Cardiac muscle cell (in vitro differentiated cells and primary cell): ENCODE measurements at regions not wholly inside any gene's neighbourhood (a gene's known extent, or its start where the extent isn't known, plus 50 kb on each side); places are given as distances from the start of the nearest gene placed in this dataset.

Source experiments
- DNase-seq, 2 donors: peaks; one replicate each; pipeline versions ENCODE4 v3.0.0 to v3.0.0-alpha.2; 2010 to 2017; ENCODE audit warnings: low read depth in 1 of 2, low spot score in 1 of 2
- H3K27ac ChIP-seq: fragments of 200-600 bp; sonication (generic); 2 replicates; pipeline ENCODE4 v1.5.1; 2016
- H3K27me3 ChIP-seq: fragments of 200-600 bp; sonication (generic); 2 replicates; pipeline ENCODE4 v1.6.0; 2016; ENCODE audit warnings: control low read depth
- H3K36me3 ChIP-seq: fragments of 200-600 bp; sonication (generic); 2 replicates; pipeline ENCODE4 v1.5.1; 2016; ENCODE audit warnings: control low read depth
- H3K4me1 ChIP-seq: fragments of 200-600 bp; sonication (generic); 2 replicates; pipeline ENCODE4 v1.8.1; 2017; ENCODE audit warnings: low read depth, mild to moderate bottlenecking, mixed run types
- H3K4me3 ChIP-seq: fragments of 200-600 bp; sonication (generic); 2 replicates; pipeline ENCODE4 v1.5.1; 2016; ENCODE audit warnings: mild to moderate bottlenecking
- H3K9me3 ChIP-seq: fragments of 200-600 bp; sonication (generic); 2 replicates; pipeline ENCODE4 v1.5.1; 2017; ENCODE audit warnings: low read depth, mild to moderate bottlenecking, control low read depth
- CTCF ChIP-seq: IDR thresholded peaks from 2 replicates; pipeline ENCODE4 v1.5.1; 2012; ENCODE audit warnings: low read depth, mild to moderate bottlenecking, low read length

DNA sequence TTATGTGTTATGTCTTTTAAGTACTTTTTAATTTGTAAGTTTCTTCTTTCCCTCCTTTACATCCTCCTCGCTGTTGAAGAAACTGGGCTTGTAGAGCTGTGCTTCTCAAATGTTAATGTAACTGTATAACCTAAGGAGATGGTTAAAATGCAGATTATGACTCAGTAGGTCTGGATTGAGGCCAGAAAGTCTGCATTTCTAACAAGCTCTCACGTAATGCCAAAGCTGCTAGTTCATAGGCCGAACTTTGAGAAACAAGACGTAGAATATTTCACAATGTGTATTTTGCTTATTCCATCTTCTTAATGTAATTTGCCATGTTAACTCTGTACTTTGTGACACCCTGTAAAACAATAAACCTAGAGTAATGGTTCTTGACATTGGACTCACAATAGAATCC, 193.3 kb upstream of the SYT1 start:
- peaks cover 5% of the 10 kb centered on the region for H3K27me3 ChIP-seq
- no peak overlapping the region for H3K27ac ChIP-seq
- peak in 1 of 2 donors; percentile 90 for DNase-seq
- no peaks in the 10 kb centered on the region for H3K4me1 ChIP-seq
- H3K9me3 ChIP-seq: no peaks in the 10 kb centered on the region
- H3K4me3 ChIP-seq: no peak overlapping the region
- no peaks in the 10 kb centered on the region for H3K36me3 ChIP-seq
- TF ChIP-seq CTCF: no peak

- Histone ChIP-seq H3K27ac (no peak overlapping the region), H3K9me3 (no peaks in the 10 kb centered on the region), H3K4me1 (no peaks in the 10 kb centered on the region), H3K27me3 (peaks cover 5% of the 10 kb centered on the region), H3K4me3 (no peak overlapping the region), H3K36me3 (no peaks in the 10 kb centered on the region)
- DNase-seq: no peak
- TF ChIP-seq CTCF: no peak
Measured at GRCh38 chr12:78672033-78672432, 192.5 kb upstream of the SYT1 start.

DNA sequence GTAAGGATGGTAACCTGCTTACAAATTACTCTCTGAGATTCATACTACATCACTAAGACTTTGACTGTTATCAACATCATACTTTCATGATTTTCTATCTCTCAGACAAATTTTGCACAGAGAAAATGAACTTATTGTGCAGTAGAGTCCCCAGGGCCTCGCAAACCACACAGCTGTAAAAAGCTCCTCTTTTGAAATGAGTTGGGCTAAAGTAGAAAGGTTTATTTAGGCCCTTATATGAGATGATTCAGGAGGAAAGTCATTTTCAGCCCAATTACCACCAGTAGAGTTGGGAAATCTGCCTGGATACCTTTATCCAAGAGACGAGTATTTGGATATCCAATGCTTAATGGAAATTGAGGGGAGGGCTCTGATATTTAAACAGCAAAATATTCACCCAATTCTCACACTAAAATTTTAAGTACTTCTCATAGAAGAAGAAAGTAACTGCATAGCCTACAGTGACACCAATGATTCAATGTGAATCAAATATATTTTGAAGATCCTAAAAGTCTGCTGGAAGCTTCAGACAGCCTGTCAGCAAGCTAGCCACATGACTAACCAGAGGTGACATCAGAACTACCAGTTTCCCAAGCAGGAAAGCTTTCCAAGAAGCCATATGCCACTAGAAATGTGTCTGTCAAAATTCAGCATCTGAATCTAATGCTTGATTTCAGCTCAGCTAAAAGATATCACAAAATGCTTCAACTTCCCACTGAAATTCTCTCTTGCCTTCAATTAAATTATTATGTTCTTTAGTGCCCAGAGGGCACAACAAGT, 190.1 kb upstream of the SYT1 start:
- DNase-seq: no peak
- Histone ChIP-seq H3K27me3 (no peaks in the 10 kb centered on the region), H3K9me3 (no peaks in the 10 kb centered on the region), H3K4me1 (no peaks in the 10 kb centered on the region), H3K36me3 (no peaks in the 10 kb centered on the region), H3K4me3 (no peak overlapping the region), H3K27ac (no peak overlapping the region)
- TF ChIP-seq CTCF: no peak

- no peak for TF ChIP-seq CTCF
- no peaks in the 10 kb centered on the region for H3K27me3 ChIP-seq
- H3K4me1 ChIP-seq: no peaks in the 10 kb centered on the region
- DNase-seq: no peak
- H3K4me3 ChIP-seq: no peak overlapping the region
- no peaks in the 10 kb centered on the region for H3K9me3 ChIP-seq
- no peak overlapping the region for H3K27ac ChIP-seq
- H3K36me3 ChIP-seq: no peaks in the 10 kb centered on the region
Measured at GRCh38 chr12:78680596-78680995, 184.0 kb upstream of the SYT1 start.

- no peaks in the 10 kb centered on the region for H3K27me3 ChIP-seq
- H3K4me1 ChIP-seq: no peaks in the 10 kb centered on the region
- no peak for TF ChIP-seq CTCF
- H3K9me3 ChIP-seq: no peaks in the 10 kb centered on the region
- no peaks in the 10 kb centered on the region for H3K36me3 ChIP-seq
- H3K4me3 ChIP-seq: no peak overlapping the region
- H3K27ac ChIP-seq: no peak overlapping the region
- DNase-seq: peak in 1 of 2 donors; percentile 11
Measured at GRCh38 chr12:78683031-78683430, 181.5 kb upstream of the SYT1 start.
